A673 (cell line): ENCODE measurements at regions not wholly inside any gene's neighbourhood (a gene's known extent, or its start where the extent isn't known, plus 50 kb on each side); places are given as distances from the start of the nearest gene placed in this dataset.

Experiments used
- BruUV-seq: library from RNA; stranded (reverse); fragments of 400-500 nt; replicated peaks from 2 replicates; lab custom pipeline; 2021; lab: Mats Ljungman, UMichigan
- CTCF ChIA-PET: fragments of 300-600 bp; sonication (Branson Sonifier 250); formaldehyde crosslinking; loops from one replicate; lab custom pipeline; 2022; ENCODE audit warnings: antibody characterized with exemption; lab: Charles Lee
- POLR2A ChIA-PET: fragments of 300-600 bp; sonication (Branson Sonifier 250); formaldehyde crosslinking; loops from one replicate; lab custom pipeline; 2022; ENCODE audit warnings: antibody characterized with exemption; ENCODE audit not compliant: low non-redundant PET; lab: Charles Lee
- DNase-seq: peaks from one replicate; pipeline ENCODE4 v3.0.0-alpha.2; 2015; ENCODE audit warnings: low spot score
- H3K27ac ChIP-seq: fragments of 200-600 bp; sonication (generic); 2 replicates; pipeline ENCODE4 v1.5.1; 2016; ENCODE audit warnings: mixed run types, low read depth, mild to moderate bottlenecking, mixed read lengths, antibody characterized with exemption, low read length; ENCODE audit not compliant: poor library complexity, severe bottlenecking
- H3K27me3 ChIP-seq: fragments of 200-600 bp; sonication (generic); replicated peaks from 2 replicates; pipeline ENCODE4 v1.6.1; 2017; ENCODE audit warnings: mixed run types, low read depth, mild to moderate bottlenecking, mixed read lengths, antibody characterized with exemption, low read length; ENCODE audit not compliant: insufficient read depth, poor library complexity
- H3K36me3 ChIP-seq: fragments of 200-600 bp; sonication (generic); 2 replicates; pipeline ENCODE4 v1.6.1; 2016; ENCODE audit warnings: mixed run types, mild to moderate bottlenecking, mixed read lengths, antibody characterized with exemption, low read length; ENCODE audit not compliant: insufficient read depth, poor library complexity, severe bottlenecking
- H3K4me1 ChIP-seq: fragments of 200-600 bp; sonication (generic); 2 replicates; pipeline ENCODE4 v1.6.1; 2017; ENCODE audit warnings: mixed run types, mild to moderate bottlenecking, mixed read lengths, antibody characterized with exemption, low read length; ENCODE audit not compliant: insufficient read depth, poor library complexity, severe bottlenecking
- H3K4me3 ChIP-seq: fragments of 200-600 bp; sonication (generic); 2 replicates; pipeline ENCODE4 v1.5.1; 2016; ENCODE audit warnings: low read depth, mixed run types, mild to moderate bottlenecking, mixed read lengths, low read length; ENCODE audit not compliant: poor library complexity, severe bottlenecking
- H3K9me3 ChIP-seq: fragments of 200-600 bp; sonication (generic); 2 replicates; pipeline ENCODE4 v1.6.1; 2016; ENCODE audit warnings: mixed run types, low read depth, mild to moderate bottlenecking, mixed read lengths, antibody characterized with exemption, low read length; ENCODE audit not compliant: poor library complexity, severe bottlenecking
- EZH2 ChIP-seq: fragments of 200-600 bp; sonication (generic); IDR thresholded peaks from 2 replicates; pipeline ENCODE4 v1.6.1; 2017; ENCODE audit warnings: borderline replicate concordance, low read depth, mild to moderate bottlenecking, mixed read lengths, antibody characterized with exemption, low read length; ENCODE audit not compliant: poor library complexity, severe bottlenecking
- intact Hi-C: fragments of 100-400 bp; cut with micrococcal nuclease; formaldehyde crosslinking; loops from one replicate; pipeline ENCODE4 v1.10.0; 2022; ENCODE audit not compliant: unreplicated experiment
- TF ChIP-seq, protein P1 (sequence below): fragments of 300-800, 200-600 bp; sonication (generic); conservative IDR thresholded peaks from 2 replicates; pipeline ENCODE4 v1.5.1; 2017; ENCODE audit warnings: low read depth, mild to moderate bottlenecking, antibody characterized with exemption, low read length, moderate library complexity, mixed read lengths

DNA sequence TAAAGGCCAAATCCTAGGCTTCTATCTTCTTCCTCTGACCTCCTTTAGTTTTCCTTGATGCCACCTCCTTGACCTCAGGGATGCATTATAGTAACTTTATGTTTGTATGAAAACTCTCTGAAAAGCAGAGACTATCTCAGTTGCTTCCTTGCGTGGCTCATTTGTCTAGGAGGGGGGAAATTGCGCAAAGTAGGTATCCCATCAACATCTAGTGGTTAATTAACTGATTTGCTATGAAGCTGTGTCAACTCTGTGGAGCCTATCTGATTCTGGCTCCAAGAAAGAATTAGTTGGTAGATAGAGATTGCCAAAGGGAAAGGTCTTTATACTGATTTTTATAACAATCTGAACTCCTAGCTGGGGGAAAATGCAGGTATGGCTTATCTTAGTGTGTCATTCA lies 82.1 kb upstream of the FRY start:
- no peak overlapping the region for H3K27ac ChIP-seq
- peaks cover 9% of the 10 kb centered on the region for H3K4me1 ChIP-seq
- H3K27me3 ChIP-seq: no peaks in the 10 kb centered on the region
- no peaks in the 10 kb centered on the region for H3K36me3 ChIP-seq
- H3K4me3 ChIP-seq: no peak overlapping the region
- no peak for DNase-seq
- TF ChIP-seq, protein P1, sequence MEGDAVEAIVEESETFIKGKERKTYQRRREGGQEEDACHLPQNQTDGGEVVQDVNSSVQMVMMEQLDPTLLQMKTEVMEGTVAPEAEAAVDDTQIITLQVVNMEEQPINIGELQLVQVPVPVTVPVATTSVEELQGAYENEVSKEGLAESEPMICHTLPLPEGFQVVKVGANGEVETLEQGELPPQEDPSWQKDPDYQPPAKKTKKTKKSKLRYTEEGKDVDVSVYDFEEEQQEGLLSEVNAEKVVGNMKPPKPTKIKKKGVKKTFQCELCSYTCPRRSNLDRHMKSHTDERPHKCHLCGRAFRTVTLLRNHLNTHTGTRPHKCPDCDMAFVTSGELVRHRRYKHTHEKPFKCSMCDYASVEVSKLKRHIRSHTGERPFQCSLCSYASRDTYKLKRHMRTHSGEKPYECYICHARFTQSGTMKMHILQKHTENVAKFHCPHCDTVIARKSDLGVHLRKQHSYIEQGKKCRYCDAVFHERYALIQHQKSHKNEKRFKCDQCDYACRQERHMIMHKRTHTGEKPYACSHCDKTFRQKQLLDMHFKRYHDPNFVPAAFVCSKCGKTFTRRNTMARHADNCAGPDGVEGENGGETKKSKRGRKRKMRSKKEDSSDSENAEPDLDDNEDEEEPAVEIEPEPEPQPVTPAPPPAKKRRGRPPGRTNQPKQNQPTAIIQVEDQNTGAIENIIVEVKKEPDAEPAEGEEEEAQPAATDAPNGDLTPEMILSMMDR: no peak
- H3K9me3 ChIP-seq: no peaks in the 10 kb centered on the region
- BruUV-seq: no TSS peak
- ChIA-PET POLR2A (no interaction called here), CTCF (no interaction called here)
- intact Hi-C loops: no loop called here

DNA sequence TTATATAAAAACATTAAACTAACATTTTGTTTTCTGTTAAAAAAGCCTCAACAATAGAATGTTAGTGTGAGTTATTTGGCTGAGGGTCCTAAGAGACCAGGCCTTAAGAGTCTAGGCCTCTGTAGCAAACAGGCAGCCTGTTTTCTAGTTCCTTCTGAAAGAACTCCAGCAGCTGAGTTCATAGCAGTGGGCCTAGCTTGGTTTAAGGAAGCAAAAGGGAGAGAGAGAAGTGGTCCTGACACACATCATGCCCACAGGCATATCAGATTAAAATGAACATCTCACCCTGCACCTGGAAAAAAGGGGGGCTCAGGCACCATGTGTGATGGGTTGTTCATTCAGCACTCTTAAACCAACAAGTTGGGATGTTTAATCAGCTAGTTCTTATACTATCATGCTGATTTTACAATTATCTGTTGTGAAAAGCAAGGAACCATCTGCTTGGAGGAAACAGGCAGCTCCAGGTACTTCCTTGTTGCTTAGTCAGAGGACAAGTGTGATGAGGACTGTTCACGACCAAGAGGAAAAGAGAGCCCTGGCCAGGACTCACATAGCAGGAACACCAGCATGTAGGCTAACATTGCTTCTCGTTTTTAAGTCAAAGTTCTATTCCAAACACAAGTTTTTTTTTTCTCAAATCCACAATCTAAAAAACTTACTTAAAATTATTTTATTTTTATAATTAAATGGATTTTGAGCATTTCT lies 81.3 kb upstream of the FRY start:
- TF ChIP-seq, protein P1: no peak
- TF ChIP-seq EZH2: no peak
- POLR2A ChIA-PET: no interaction called here
- H3K27ac ChIP-seq: no peak overlapping the region
- H3K4me1 ChIP-seq: peaks cover 3% of the 10 kb centered on the region
- no peak overlapping the region for H3K4me3 ChIP-seq
- H3K36me3 ChIP-seq: no peaks in the 10 kb centered on the region
- no peak for DNase-seq
- intact Hi-C loops: no loop called here
- no peaks in the 10 kb centered on the region for H3K27me3 ChIP-seq
- CTCF ChIA-PET: no interaction called here
- no TSS peak for BruUV-seq
- H3K9me3 ChIP-seq: no peaks in the 10 kb centered on the region

DNA sequence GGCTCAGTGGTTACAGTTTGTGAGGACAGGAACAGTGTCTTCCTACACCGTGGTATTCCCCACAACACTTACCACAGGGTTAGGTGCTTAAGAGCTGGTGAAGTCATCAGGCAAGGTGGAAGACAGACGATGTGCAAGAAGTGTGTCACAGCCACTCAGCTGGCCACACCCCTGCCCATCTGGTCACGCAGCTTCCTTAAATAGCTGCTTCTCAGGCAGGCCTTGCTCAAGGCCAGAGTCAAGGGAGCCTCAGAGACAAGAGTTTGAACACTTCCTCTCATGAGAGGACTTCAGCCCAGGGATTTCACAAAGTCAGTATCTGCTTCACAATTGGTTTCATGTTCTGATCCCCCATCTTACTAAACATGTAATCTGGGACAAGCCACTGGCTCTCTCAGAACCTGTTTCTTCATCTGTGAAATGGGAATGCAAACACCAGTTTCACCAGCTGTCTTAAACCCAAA lies 80.3 kb upstream of the FRY start:
- Histone ChIP-seq H3K36me3 (no peaks in the 10 kb centered on the region), H3K27ac (no peak overlapping the region), H3K27me3 (no peaks in the 10 kb centered on the region), H3K4me3 (no peak overlapping the region), H3K4me1 (no peaks in the 10 kb centered on the region), H3K9me3 (no peaks in the 10 kb centered on the region)
- BruUV-seq: no TSS peak
- ChIA-PET POLR2A (no interaction called here), CTCF (no interaction called here)
- TF ChIP-seq EZH2: no peak
- TF ChIP-seq, protein P1: no peak
- intact Hi-C loops: no loop called here
- no peak for DNase-seq
